T-helper 1 cell (primary cell): ENCODE measurements at regions not wholly inside any gene's neighbourhood (a gene's known extent, or its start where the extent isn't known, plus 50 kb on each side); places are given as distances from the start of the nearest gene placed in this dataset.
"Not testable (repeated sequence)": the region's sequence is repeated elsewhere in the genome, so short reads cannot be mapped to it uniquely, and the experiment has no call there.

Experiments used
- DNase-seq, 5 donors: peaks; one replicate each; pipeline ENCODE4 v3.0.0-alpha.2; 2012 to 2020

- no peak for DNase-seq
These were observed 128.0 kb downstream of the BARX2 start for GRCh38 chr11:129503646-129504045.

DNA sequence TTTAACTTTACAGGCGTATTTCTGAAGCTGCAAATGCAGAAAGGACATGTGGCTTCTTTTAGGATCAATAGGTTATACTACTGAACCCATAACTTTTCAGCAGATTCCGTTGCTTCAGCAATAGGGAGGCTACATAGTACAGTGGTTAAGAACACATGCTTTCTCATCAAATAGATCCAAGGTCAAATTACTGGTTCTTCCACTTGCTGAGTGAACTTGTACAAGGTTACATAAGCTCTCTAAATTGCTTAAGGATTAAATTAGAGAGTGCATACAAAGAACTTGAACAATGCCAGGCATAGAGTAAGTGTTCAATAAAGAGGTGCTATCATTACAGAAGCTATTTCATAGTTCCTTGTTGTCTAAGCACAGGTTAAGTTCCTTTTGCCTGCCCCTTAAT is 129.6 kb downstream of the BARX2 start:
- no peak for DNase-seq

GRCh38 chr11:129508163-129508562 is 132.5 kb downstream of the BARX2 start:
- no peak for DNase-seq

GRCh38 chr11:129528296-129528695 is 152.6 kb downstream of the BARX2 start:
- no peak for DNase-seq

DNA sequence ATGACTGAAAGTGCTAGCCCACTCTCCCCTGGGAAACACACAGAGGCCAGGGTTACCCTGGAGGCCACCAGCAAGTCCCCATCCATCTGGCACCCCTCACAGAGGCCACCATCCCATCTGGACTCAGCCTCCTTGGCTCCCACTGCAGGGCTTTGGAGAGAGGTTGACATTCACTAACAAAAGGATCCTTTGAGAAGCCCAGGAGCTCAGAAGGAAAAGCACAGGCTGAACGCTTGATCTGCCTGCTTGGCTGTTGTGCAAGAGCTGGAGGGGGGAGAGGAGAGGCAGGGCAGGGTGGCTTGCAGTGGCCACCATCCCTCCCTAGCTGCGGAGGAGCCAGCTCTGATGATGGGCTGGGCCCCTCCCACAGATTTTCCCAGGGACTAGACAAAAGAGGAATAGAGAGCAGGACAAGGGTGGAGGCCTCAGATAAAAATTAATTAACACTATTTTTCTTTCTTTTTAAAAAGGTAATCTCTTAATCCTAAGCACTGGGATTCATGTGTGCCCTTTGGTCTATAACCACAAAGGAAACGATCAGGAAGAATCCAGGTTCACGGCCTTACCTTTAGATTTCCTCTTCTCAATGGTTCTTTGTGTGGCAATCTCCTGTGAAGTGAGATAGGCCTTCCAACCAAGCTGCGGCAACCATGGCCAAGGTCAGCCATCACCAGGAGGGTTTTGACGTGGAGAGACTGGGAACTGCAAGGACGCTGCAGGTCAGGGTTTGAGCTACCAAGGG is 154.7 kb downstream of the BARX2 start:
- DNase-seq, result no peak

- no peak for DNase-seq
These were observed 157.7 kb downstream of the BARX2 start for GRCh38 chr11:129533395-129533794.

GRCh38 chr11:129536338-129536737 is 160.7 kb downstream of the BARX2 start:
- DNase-seq, result no peak

- DNase-seq, result no peak
These were observed 162.7 kb downstream of the BARX2 start for GRCh38 chr11:129538323-129538722.

DNA sequence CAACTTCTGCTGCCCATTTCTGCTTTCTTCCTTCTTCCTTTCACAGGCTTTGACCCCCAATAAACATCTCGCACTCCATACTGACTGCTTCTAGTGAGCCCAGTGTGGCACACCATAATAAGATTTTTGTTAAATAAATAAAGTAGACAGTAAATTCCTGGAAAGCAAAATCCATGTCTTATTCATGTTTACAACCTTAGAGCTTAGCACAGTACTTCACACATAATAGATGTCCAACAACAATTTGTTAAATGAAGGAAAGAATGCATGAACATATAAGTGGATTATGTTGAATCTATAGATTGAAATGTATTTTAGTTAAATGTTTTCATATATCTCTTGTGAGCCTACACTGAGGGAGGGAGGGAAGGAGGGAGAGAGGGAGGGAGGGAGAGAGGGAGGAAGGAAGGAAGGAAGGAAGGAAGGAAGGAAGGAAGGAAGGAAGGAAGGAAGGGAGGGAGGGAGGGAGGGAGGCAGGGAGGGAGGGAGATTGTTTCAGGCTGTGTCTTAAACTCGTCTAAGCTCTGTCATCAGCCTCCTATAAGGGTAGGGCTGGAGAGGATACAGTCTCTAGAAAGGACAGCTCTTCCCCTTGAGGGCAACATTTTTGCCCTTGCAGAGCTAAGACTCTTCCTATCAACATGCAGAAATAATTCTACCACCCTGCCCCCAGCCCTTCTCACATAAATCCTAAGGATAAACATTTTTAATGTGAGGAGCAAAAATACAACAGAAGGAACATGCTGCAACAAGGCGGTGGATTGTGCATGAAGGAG is 168.1 kb downstream of the BARX2 start:
- no peak for DNase-seq

GRCh38 chr11:129544691-129545090 is 169.0 kb downstream of the BARX2 start:
- DNase-seq, result no peak

GRCh38 chr11:129546266-129546665 is 170.6 kb downstream of the BARX2 start:
- DNase-seq, result no peak

DNA sequence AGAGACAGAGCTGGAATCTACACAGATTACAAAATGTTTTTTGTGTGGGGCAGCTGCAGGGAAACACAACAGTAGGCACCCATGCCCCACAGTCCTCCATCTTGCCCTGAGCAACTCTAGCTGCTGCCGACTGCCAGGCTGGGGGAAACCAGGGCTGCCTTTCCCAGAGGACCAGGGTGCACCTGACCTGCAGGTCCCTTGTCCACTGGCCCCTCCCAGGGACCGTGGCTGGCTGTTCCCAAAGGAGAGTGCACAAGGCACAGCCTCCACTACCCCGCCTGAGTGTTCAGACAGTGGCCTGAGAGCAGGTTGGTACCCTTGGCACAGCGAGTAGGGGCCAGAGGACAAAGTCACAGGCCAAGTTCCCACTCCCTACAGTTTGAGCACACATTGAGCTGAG is 181.8 kb downstream of the BARX2 start:
- no peak for DNase-seq

DNA sequence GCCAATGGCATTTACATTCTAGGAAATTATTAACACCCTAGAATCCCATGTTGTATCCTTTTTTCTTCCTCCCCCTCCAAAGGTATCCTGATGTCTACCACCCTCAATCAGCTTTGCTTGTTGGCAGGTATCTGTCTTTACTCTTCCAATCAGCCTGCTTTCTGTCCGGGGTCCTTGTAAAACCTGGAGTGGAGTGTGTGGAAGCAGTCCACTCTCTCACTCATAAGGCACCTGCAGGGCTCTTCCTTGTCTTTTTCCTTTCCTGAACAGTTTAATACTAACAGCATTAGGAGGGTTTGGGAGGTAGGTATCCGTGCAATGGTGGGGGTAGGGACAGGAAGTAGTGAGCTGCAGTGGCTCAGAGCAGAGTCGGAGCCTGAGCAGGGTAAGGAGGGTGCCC is 193.4 kb downstream of the BARX2 start:
- no peak for DNase-seq

- not testable (repeated sequence) for DNase-seq
These were observed 197.0 kb downstream of the BARX2 start for GRCh38 chr11:129572667-129573066.

- DNase-seq, result no peak
These were observed 197.5 kb downstream of the BARX2 start for GRCh38 chr11:129573161-129573560.

- DNase-seq, result no peak
These were observed 198.8 kb downstream of the BARX2 start for GRCh38 chr11:129574431-129574830.

DNA sequence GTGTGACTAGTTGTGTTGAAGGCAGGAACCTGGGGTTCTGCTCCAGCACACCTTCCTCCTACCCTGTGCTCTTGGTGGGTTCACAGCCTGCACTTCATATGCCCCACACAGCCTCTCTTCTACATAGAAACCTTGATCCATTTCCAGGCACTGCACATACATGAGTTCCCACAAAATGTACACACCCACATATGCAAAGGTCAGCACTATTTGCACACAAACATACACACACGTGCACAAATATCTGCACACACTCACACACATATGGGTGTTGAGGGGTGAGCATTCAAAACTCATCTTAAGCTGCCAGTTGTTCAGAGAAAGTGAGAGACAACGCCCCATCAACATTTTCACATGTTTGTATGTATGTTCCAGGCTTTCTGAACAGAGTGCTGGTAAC is 201.0 kb downstream of the BARX2 start:
- no peak for DNase-seq

DNA sequence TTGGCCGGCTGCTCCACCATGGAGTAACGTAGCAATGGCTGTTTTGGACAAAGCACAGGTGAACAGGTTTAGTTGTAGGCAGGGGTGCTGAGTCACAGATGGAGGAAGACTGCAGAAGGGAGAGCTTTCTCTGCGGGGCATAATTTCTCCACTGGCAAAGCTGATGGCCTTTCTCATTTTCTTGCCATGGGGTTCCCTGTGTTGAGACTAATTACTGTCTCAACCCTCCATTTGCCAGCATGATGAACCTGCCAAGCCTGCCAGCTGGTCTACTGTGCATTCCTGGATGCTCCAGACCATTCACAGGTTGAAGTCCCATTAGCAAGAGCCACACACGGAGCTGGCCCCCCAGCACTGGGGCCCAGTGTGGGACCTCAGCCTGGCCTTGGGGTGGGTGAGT is 202.4 kb downstream of the BARX2 start:
- no peak for DNase-seq

DNA sequence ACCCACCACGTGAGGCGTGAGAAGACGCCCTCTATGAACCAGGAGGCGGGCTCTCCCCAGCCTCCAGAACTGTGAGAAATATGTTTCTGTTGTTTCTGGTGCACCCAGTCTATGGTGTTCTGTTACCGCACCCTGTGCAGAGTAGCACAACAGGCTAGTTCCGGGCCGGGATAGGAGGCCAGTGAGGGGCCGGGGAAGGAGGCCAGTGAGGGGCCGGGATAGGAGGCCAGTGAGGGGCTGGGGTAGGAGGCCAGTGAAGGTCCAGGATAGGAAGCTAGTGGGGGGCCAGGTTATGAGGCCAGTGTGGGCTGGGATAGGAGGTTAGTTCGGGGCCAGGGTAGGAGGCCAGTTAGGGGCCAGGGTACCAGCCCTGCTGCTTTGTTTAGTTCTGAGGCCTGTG is 204.6 kb downstream of the BARX2 start:
- no peak for DNase-seq

GRCh38 chr11:129584316-129584715 is 208.7 kb downstream of the BARX2 start:
- DNase-seq, result no peak

- DNase-seq, result no peak
These were observed 213.7 kb downstream of the BARX2 start for GRCh38 chr11:129589190-129589860.

- DNase-seq, result no peak
These were observed 214.5 kb downstream of the BARX2 start for GRCh38 chr11:129590030-129590752.
